Erythroblast (primary cell): ENCODE measurements at regions not wholly inside any gene's neighbourhood (a gene's known extent, or its start where the extent isn't known, plus 50 kb on each side); places are given as distances from the start of the nearest gene placed in this dataset.

Experiments
- GATA1 ChIP-seq: IDR thresholded peaks from 2 replicates; pipeline ENCODE4 v1.6.1; 2011; ENCODE audit warnings: low read depth, mild to moderate bottlenecking, control low read depth, low read length, moderate library complexity
- POLR2A ChIP-seq: IDR thresholded peaks from 2 replicates; pipeline ENCODE4 v1.6.1; 2011; ENCODE audit warnings: mild to moderate bottlenecking, low read length

DNA sequence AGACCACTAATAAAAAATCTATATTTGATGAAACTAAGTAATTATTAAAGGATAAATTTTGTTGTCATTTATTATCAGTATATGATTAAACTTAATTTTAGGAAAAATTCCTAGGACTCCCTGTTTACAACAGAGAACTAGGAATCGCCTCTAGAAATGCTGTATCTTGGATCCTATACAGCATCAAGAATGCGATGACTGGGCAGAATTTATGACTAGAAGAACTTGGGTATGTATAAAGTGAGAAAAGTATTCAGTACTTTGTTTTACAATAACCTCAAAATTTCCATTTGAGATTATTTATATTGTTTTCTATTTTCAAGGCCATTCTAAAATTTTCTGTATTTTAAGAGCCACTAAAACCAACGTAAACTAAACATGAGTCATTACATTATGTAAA is 82.3 kb upstream of the AGTR1 start:
- no peak for TF ChIP-seq POLR2A
- TF ChIP-seq GATA1, result no peak
